ENCODE measurements at regions not wholly inside any gene's neighbourhood (a gene's known extent, or its start where the extent isn't known, plus 50 kb on each side); places are given as distances from the start of the nearest gene placed in this dataset.

DNA sequence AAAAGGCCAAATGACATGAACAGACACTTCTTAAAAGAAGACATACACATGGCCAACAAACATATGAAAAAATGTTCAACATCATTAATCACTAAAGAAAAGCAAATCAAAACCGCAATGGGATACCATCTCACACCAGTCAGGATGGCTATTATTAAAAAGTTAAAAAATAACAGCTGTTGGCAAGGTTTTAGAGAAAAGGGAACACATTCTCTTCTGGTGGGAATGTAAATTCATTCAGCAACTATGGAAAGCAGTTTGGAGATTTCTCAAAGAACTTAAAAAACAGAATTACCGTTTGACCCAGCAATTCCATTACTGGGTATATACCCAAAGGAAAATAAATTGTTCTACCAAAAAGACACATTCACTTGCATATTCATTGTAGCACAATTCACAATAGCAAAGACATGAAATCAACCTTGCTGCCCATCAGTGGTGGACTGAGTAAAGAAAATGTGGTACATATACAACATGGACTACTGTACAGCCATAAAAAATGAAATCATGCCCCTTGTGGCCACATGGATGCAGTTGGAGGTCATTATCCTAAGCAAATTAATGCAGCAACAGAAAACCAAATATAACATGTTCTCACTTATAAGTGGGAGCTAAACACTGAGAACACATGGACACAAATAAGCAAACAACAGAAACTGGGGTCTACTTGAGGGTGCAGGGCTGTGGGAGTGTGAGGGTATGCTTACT is 190.7 kb upstream of the MCTP2 start:
- no peak for DNase-seq (ENCODE audit: low spot score)
- CTCF ChIA-PET, result no interaction called here
- Mint-ChIP-seq H3K9me3 (peaks cover 27% of the 10 kb centered on the region), H3K27ac (no peak overlapping the region), H3K4me1 (no peaks in the 10 kb centered on the region), H3K27me3 (ENCODE audit: low read depth) (no peaks in the 10 kb centered on the region), H3K4me3 (no peak overlapping the region), H3K36me3 (no peaks in the 10 kb centered on the region)
- ATAC-seq, result no peak
- TF ChIP-seq, protein P1, sequence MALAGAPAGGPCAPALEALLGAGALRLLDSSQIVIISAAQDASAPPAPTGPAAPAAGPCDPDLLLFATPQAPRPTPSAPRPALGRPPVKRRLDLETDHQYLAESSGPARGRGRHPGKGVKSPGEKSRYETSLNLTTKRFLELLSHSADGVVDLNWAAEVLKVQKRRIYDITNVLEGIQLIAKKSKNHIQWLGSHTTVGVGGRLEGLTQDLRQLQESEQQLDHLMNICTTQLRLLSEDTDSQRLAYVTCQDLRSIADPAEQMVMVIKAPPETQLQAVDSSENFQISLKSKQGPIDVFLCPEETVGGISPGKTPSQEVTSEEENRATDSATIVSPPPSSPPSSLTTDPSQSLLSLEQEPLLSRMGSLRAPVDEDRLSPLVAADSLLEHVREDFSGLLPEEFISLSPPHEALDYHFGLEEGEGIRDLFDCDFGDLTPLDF (CRISPR knock-in tag; IDR thresholded peaks at IDR 0.05), result no peak
- TF ChIP-seq NR3C1 (CRISPR knock-in tag; conservative IDR thresholded peaks at IDR 0.05; ENCODE audit: low read depth) (no peak), CTCF (IDR thresholded peaks at IDR 0.05) (no peak), PRDM15 (CRISPR knock-in tag; IDR thresholded peaks at IDR 0.05) (no peak), ZNF219 (CRISPR knock-in tag; IDR thresholded peaks at IDR 0.05; ENCODE audit: borderline replicate concordance) (no peak), NFYB (CRISPR knock-in tag; conservative IDR thresholded peaks at IDR 0.05; ENCODE audit: low read depth) (no peak), GRHL2 (CRISPR knock-in tag; IDR thresholded peaks at IDR 0.05; ENCODE audit: insufficient replicate concordance, severe bottlenecking) (no peak), ELF4 (CRISPR knock-in tag; IDR thresholded peaks at IDR 0.05; ENCODE audit: low read depth) (no peak), ZNF423 (CRISPR knock-in tag; IDR thresholded peaks at IDR 0.05) (no peak), CDX4 (CRISPR knock-in tag; IDR thresholded peaks at IDR 0.05; ENCODE audit: borderline replicate concordance) (no peak), GTF2I (CRISPR knock-in tag; conservative IDR thresholded peaks at IDR 0.05) (no peak), JUN (CRISPR knock-in tag; IDR thresholded peaks at IDR 0.05) (no peak), RELA (CRISPR knock-in tag; IDR thresholded peaks at IDR 0.05; ENCODE audit: borderline replicate concordance) (no peak), CBFB (CRISPR knock-in tag; IDR thresholded peaks at IDR 0.05; ENCODE audit: low read depth) (no peak), EMX1 (CRISPR knock-in tag; IDR thresholded peaks at IDR 0.05) (no peak), ZNF281 (CRISPR knock-in tag; IDR thresholded peaks at IDR 0.05) (no peak)
- TF ChIP-seq, protein P2, sequence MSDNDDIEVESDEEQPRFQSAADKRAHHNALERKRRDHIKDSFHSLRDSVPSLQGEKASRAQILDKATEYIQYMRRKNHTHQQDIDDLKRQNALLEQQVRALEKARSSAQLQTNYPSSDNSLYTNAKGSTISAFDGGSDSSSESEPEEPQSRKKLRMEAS (CRISPR knock-in tag; IDR thresholded peaks at IDR 0.05), result no peak
- TF ChIP-seq, protein P3, sequence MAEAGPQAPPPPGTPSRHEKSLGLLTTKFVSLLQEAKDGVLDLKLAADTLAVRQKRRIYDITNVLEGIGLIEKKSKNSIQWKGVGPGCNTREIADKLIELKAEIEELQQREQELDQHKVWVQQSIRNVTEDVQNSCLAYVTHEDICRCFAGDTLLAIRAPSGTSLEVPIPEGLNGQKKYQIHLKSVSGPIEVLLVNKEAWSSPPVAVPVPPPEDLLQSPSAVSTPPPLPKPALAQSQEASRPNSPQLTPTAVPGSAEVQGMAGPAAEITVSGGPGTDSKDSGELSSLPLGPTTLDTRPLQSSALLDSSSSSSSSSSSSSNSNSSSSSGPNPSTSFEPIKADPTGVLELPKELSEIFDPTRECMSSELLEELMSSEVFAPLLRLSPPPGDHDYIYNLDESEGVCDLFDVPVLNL (CRISPR knock-in tag; IDR thresholded peaks at IDR 0.05; ENCODE audit: borderline replicate concordance, low read depth), result no peak
- TF ChIP-seq, protein P4, sequence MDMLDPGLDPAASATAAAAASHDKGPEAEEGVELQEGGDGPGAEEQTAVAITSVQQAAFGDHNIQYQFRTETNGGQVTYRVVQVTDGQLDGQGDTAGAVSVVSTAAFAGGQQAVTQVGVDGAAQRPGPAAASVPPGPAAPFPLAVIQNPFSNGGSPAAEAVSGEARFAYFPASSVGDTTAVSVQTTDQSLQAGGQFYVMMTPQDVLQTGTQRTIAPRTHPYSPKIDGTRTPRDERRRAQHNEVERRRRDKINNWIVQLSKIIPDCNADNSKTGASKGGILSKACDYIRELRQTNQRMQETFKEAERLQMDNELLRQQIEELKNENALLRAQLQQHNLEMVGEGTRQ (CRISPR knock-in tag; IDR thresholded peaks at IDR 0.05), result no peak
- POLR2A ChIA-PET, result interaction anchor here (0.7 kb wide), 1 partner anchor 10 kb away, joined by 6 read pairs; no protein-coding TSS in a partner anchor
